Thyroid gland (tissue), 4 donors: ENCODE measurements at regions not wholly inside any gene's neighbourhood (a gene's known extent, or its start where the extent isn't known, plus 50 kb on each side); places are given as distances from the start of the nearest gene placed in this dataset.

ENCODE experiments used
- CTCF ChIP-seq, 6 experiments: fragments of 200-600 bp in 3 of 6; fragments of 450-650 bp in 3 of 6; sonication (generic) in 3 of 6; IDR thresholded peaks; one replicate each; pipeline ENCODE4 v1.5.1; 2016 to 2019; ENCODE audit warnings: antibody characterized with exemption in 6 of 6, mild to moderate bottlenecking in 2 of 6, inconsistent platforms in 1 of 6, moderate library complexity in 1 of 6
- POLR2A ChIP-seq, 2 donors: fragments of 450-650 bp; IDR thresholded peaks; one replicate each; pipeline ENCODE4 v1.6.1; 2017; ENCODE audit warnings: antibody characterized with exemption in 2 of 2, mild to moderate bottlenecking in 2 of 2, moderate library complexity in 1 of 2

- no peak for TF ChIP-seq CTCF (IDR thresholded peaks at IDR 0.05)
- no peak for TF ChIP-seq POLR2A (IDR thresholded peaks at IDR 0.05)
Measured at GRCh38 chr18:26677957-26678356, 129.6 kb upstream of the KCTD1 start.
